ENCODE measurements at regions not wholly inside any gene's neighbourhood (a gene's known extent, or its start where the extent isn't known, plus 50 kb on each side); places are given as distances from the start of the nearest gene placed in this dataset.

DNA sequence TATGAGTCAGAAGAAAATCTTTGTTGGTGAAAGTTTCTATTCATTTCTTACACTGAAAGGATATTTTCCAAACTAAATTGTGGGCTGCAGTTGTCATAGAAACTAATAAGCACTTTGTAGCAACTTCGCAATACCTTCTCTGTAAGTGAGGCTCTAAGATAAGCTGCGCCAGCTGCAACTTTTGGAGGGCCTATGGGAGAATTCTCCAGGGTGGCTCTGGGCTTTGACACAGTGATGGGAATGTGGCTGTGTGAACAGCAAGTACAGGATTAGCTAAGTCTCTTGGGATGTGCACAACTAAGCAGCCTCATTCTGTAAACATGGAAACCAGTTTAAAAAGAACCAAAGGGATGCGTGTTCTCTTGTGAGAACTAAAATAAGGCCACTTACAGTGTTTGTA, 124.6 kb upstream of the SGO1 start:
- ChIA-PET CTCF (no interaction called here), POLR2A (no interaction called here)
- no peak for DNase-seq (ENCODE audit: low read depth)
- TF ChIP-seq CTCF (IDR thresholded peaks at IDR 0.05; ENCODE audit: insufficient read depth, low read depth, low read length): no peak
- Histone ChIP-seq H3K36me3 (ENCODE audit: control insufficient read depth, insufficient read depth, low read length) (no peaks in the 10 kb centered on the region), H3K27me3 (ENCODE audit: control insufficient read depth, insufficient read depth, low read length) (no peaks in the 10 kb centered on the region), H3K4me3 (ENCODE audit: low read depth, low read length) (no peak overlapping the region)

- no peak for DNase-seq (ENCODE audit: low read depth)
- H3K27me3 ChIP-seq (ENCODE audit: control insufficient read depth, insufficient read depth, low read length): no peaks in the 10 kb centered on the region
- ChIA-PET POLR2A (no interaction called here), CTCF (no interaction called here)
- no peaks in the 10 kb centered on the region for H3K36me3 ChIP-seq (ENCODE audit: control insufficient read depth, insufficient read depth, low read length)
- H3K4me3 ChIP-seq (ENCODE audit: low read depth, low read length): no peak overlapping the region
- no peak for TF ChIP-seq CTCF (IDR thresholded peaks at IDR 0.05; ENCODE audit: insufficient read depth, low read depth, low read length)
Observed at GRCh38 chr3:20307383-20307782, 121.4 kb upstream of the SGO1 start.

- Histone ChIP-seq H3K27me3 (ENCODE audit: control insufficient read depth, insufficient read depth, low read length) (no peaks in the 10 kb centered on the region), H3K4me3 (ENCODE audit: low read depth, low read length) (no peak overlapping the region), H3K36me3 (ENCODE audit: control insufficient read depth, insufficient read depth, low read length) (no peaks in the 10 kb centered on the region)
- DNase-seq (ENCODE audit: low read depth): no peak
- POLR2A ChIA-PET: no interaction called here
- CTCF ChIA-PET: no interaction called here
- TF ChIP-seq CTCF (IDR thresholded peaks at IDR 0.05; ENCODE audit: insufficient read depth, low read depth, low read length): no peak
Observed at GRCh38 chr3:20305647-20306046, 119.6 kb upstream of the SGO1 start.

DNA sequence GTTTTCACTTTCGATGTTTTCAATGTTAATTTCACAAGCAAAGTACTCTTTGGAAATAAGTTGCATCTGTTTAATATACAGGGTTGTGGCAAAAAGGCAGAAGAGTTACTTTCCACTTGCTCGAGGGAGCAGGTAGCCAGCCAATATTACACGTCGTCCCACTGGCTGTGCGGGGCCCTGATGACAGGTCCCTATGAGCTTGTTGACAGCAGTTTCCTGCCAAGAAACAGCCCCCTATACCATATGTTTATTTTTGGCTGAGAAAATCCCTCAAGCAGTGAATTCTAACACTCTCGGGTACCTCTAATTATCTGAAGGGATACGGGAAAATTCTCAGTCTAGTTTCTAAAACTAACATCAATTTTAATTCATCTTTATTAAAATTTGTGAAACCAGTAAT, 116.8 kb upstream of the SGO1 start:
- ChIA-PET POLR2A (no interaction called here), CTCF (no interaction called here)
- DNase-seq (ENCODE audit: low read depth): no peak
- no peaks in the 10 kb centered on the region for H3K27me3 ChIP-seq (ENCODE audit: control insufficient read depth, insufficient read depth, low read length)
- no peak for TF ChIP-seq CTCF (IDR thresholded peaks at IDR 0.05; ENCODE audit: insufficient read depth, low read depth, low read length)
- H3K4me3 ChIP-seq (ENCODE audit: low read depth, low read length): no peak overlapping the region
- no peaks in the 10 kb centered on the region for H3K36me3 ChIP-seq (ENCODE audit: control insufficient read depth, insufficient read depth, low read length)

DNA sequence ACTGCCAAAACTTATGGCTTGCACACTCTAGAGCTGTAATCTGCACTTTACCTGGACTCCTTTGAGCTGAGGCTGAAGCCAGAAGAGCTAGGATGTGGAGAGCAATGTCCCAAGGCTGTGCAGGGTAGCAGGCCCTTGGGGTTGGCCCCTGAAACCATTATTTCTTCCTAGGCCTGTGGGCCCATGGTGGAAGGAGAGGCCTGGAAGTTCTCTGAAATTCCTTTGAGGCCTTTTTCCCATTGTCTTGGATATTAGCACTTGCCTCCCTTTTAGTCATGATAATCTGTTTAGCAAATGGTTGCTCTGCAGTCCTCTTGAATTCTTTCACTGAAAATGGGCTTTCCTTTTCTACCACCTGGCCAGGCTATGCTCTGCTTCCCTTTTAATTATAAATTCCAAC, 102.0 kb upstream of the SGO1 start:
- Histone ChIP-seq H3K36me3 (ENCODE audit: control insufficient read depth, insufficient read depth, low read length) (no peaks in the 10 kb centered on the region), H3K4me3 (ENCODE audit: low read depth, low read length) (no peak overlapping the region), H3K27me3 (ENCODE audit: control insufficient read depth, insufficient read depth, low read length) (no peaks in the 10 kb centered on the region)
- CTCF ChIA-PET: no interaction called here
- no peak for TF ChIP-seq CTCF (IDR thresholded peaks at IDR 0.05; ENCODE audit: insufficient read depth, low read depth, low read length)
- POLR2A ChIA-PET: no interaction called here
- no peak for DNase-seq (ENCODE audit: low read depth)

All from BJ (cell line).